HG03095 (cell line): ENCODE measurements at regions not wholly inside any gene's neighbourhood (a gene's known extent, or its start where the extent isn't known, plus 50 kb on each side); places are given as distances from the start of the nearest gene placed in this dataset.

ENCODE experiments used
- ATAC-seq: cut with Tn5 transposase; IDR thresholded peaks from one replicate; pipeline ENCODE4 v1.9.1; 2021; ENCODE audit warnings: moderate library complexity; ENCODE audit not compliant: unreplicated experiment

DNA sequence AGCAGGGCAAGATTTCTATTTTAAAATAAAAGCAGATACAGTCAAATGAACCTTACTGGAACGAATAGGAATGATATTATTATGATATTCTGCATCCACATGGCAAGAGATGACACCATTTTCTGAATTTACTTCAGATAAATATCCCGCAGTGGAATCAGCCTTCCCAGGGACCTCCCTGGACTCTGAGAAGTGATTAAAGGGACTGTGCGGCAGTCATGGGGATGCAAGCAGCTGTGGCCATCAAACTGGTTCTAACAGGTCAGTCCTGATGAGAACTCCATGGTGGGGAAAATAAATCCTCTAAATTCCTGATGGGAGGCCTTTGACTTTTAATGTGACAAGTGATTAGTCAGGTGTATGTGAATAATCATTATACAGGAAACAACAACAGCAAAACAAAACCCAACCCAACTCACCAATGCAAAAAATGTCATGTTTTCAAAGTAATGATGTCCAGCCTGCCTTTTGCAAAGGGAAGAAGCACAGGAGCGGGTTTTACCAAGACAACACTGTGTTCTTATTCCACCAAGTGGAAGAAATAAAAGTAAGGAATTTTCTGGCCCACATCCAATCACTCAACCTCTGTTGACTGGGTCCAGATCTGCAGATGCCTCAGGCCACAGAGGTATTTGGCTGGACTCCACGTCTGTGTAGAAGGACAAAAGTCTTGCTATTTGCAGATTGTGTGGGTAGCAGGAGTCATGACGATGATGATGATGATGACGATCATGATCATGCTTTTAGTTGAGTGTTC lies 61.9 kb upstream of the CITED2 start:
- ATAC-seq, result no peak

- ATAC-seq, result no peak
Measured at GRCh38 chr6:139433631-139434419, 59.4 kb upstream of the CITED2 start.

GRCh38 chr6:139431602-139431956 lies 57.1 kb upstream of the CITED2 start:
- no peak for ATAC-seq

GRCh38 chr6:139430899-139431601 lies 56.6 kb upstream of the CITED2 start:
- ATAC-seq, result no peak

GRCh38 chr6:139429580-139430145 lies 55.2 kb upstream of the CITED2 start:
- no peak for ATAC-seq

DNA sequence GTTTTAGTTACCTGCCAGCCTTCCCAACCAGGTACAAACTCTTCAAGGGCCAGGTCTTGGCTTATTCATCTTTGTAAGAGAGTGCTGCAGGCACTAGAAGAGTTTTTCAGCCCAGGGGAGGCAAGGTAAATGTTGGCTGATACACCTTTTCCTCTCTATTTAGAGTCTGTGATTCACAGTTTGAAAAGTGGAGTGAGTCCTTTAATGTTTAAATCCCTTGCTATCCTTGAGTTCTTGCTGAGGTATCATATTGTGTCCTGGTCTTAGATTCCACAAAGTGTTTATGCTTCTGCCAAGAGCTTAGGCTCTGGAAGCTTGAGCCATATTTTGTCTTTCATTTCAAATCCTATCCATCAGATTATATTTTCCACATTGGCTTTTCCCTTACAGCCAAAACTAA lies 52.8 kb upstream of the CITED2 start:
- no peak for ATAC-seq

DNA sequence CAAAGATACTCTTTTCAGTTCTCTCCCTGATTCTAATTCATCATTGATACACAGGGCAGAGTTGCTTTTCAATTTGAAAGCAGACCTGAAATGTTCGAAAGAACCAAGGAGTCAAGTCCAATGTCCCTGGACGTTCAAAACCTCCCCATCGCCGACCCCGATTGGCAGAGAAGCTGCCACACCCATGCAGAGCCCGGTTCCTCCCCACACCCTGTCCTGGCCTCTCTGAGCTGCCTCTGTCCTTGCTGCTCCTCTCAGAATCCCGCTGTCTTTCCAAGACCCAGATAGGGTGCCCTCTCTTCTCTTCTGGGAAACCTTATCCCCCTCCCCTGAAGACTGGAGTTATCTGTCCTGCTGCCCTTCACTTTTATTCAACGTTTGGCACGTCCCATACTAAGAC lies 52.3 kb upstream of the CITED2 start:
- no peak for ATAC-seq

DNA sequence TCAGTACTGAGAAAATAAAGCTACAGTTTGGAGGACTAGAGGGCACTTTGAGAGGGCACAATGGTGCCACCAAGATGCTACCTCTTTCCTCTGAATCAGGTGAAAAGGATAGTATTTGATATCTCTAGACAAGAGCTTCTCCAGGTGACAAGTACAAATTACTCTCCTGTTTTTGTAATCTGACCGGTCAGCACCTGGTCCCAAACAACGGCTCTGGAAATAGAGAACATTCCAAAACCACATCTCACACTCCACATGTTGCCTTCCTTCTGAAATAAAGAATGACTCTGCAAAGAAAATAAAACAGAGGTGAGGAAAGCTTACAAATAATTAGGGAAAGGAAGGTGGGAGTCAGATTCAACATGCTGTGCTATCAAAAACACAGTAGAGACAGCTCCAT lies 51.3 kb upstream of the CITED2 start:
- no peak for ATAC-seq

- ATAC-seq, result no peak
Measured at GRCh38 chr6:139423971-139424667, 49.7 kb upstream of the CITED2 start.
